KMS-11 (cell line): ENCODE measurements at regions not wholly inside any gene's neighbourhood (a gene's known extent, or its start where the extent isn't known, plus 50 kb on each side); places are given as distances from the start of the nearest gene placed in this dataset.
"Not testable (repeated sequence)": the region's sequence is repeated elsewhere in the genome, so short reads cannot be mapped to it uniquely, and the experiment has no call there.

Experiments used
- H2AFZ ChIP-seq: fragments of 200-600 bp; sonication (generic); 2 replicates; pipeline ENCODE4 v1.6.1; 2016; ENCODE audit warnings: antibody characterized with exemption, mixed run types, low read depth
- H3K27ac ChIP-seq: fragments of 200-600 bp; sonication (generic); 2 replicates; pipeline ENCODE4 v1.6.1; 2016; ENCODE audit warnings: mild to moderate bottlenecking, mixed run types
- H3K27me3 ChIP-seq: fragments of 200-600 bp; sonication (generic); 2 replicates; pipeline ENCODE4 v1.6.1; 2017; ENCODE audit warnings: mild to moderate bottlenecking, low read depth, mixed run types, moderate library complexity; ENCODE audit not compliant: insufficient read depth
- H3K36me3 ChIP-seq: fragments of 200-600 bp; sonication (generic); 2 replicates; pipeline ENCODE4 v1.6.1; 2017; ENCODE audit warnings: mild to moderate bottlenecking, mixed run types; ENCODE audit not compliant: insufficient read depth
- H3K4me1 ChIP-seq: fragments of 200-600 bp; sonication (generic); 2 replicates; pipeline ENCODE4 v1.6.1; 2016; ENCODE audit warnings: mild to moderate bottlenecking, low read depth, mixed run types; ENCODE audit not compliant: poor library complexity, severe bottlenecking
- H3K4me2 ChIP-seq: fragments of 200-600 bp; sonication (generic); 2 replicates; pipeline ENCODE4 v1.7.0; 2016; ENCODE audit warnings: mild to moderate bottlenecking, mixed run types
- H3K4me3 ChIP-seq: fragments of 200-600 bp; sonication (generic); IDR thresholded peaks from 2 replicates; pipeline ENCODE4 v1.6.1; 2017; ENCODE audit warnings: low read depth, low read length, mixed read lengths; ENCODE audit not compliant: insufficient read depth
- H3K79me2 ChIP-seq: fragments of 200-600 bp; sonication (generic); 2 replicates; pipeline ENCODE4 v1.6.1; 2016; ENCODE audit warnings: low read depth, mixed run types; ENCODE audit not compliant: insufficient read depth
- H3K9ac ChIP-seq: fragments of 200-600 bp; sonication (generic); 2 replicates; pipeline ENCODE4 v1.6.1; 2016; ENCODE audit warnings: mild to moderate bottlenecking, mixed run types
- H4K20me1 ChIP-seq: fragments of 200-600 bp; sonication (generic); 2 replicates; pipeline ENCODE4 v1.6.1; 2016; ENCODE audit warnings: mild to moderate bottlenecking, mixed run types; ENCODE audit not compliant: insufficient read depth
- TF ChIP-seq, protein P1 (sequence below): fragments of 200-600 bp; sonication (generic); conservative IDR thresholded peaks from 2 replicates; pipeline ENCODE4 v1.6.1; 2017; ENCODE audit warnings: low read depth, mild to moderate bottlenecking, antibody characterized with exemption, low read length, moderate library complexity, mixed read lengths

DNA sequence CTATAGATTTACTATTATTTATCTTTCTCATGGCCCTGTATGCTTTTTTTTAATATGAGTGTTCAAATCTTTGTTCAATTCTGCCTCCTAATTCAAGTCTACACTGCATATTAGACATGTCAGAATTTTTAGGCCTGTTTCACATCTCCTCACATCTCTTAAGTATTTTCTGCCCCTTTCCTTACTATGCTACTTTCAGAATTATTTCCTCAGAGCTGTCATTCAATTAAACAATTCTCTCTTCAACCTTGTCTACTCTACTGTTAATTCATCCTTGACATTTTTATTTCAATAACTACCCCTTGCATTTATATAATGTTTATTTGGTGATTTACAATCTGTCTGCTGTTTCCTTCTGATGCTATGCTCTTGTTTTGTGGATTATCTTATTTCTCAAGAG is 91.1 kb downstream of the CAPZA3 start:
- H4K20me1 ChIP-seq: no peaks in the 10 kb centered on the region
- H3K36me3 ChIP-seq: no peaks in the 10 kb centered on the region
- H3K27ac ChIP-seq: no peak overlapping the region
- H2AFZ ChIP-seq: no peak overlapping the region
- H3K79me2 ChIP-seq: no peaks in the 10 kb centered on the region
- H3K9ac ChIP-seq: no peak overlapping the region
- TF ChIP-seq, protein P1, sequence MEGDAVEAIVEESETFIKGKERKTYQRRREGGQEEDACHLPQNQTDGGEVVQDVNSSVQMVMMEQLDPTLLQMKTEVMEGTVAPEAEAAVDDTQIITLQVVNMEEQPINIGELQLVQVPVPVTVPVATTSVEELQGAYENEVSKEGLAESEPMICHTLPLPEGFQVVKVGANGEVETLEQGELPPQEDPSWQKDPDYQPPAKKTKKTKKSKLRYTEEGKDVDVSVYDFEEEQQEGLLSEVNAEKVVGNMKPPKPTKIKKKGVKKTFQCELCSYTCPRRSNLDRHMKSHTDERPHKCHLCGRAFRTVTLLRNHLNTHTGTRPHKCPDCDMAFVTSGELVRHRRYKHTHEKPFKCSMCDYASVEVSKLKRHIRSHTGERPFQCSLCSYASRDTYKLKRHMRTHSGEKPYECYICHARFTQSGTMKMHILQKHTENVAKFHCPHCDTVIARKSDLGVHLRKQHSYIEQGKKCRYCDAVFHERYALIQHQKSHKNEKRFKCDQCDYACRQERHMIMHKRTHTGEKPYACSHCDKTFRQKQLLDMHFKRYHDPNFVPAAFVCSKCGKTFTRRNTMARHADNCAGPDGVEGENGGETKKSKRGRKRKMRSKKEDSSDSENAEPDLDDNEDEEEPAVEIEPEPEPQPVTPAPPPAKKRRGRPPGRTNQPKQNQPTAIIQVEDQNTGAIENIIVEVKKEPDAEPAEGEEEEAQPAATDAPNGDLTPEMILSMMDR: no peak
- H3K4me3 ChIP-seq: no peak overlapping the region
- no peaks in the 10 kb centered on the region for H3K27me3 ChIP-seq
- no peak overlapping the region for H3K4me2 ChIP-seq
- H3K4me1 ChIP-seq: no peaks in the 10 kb centered on the region

DNA sequence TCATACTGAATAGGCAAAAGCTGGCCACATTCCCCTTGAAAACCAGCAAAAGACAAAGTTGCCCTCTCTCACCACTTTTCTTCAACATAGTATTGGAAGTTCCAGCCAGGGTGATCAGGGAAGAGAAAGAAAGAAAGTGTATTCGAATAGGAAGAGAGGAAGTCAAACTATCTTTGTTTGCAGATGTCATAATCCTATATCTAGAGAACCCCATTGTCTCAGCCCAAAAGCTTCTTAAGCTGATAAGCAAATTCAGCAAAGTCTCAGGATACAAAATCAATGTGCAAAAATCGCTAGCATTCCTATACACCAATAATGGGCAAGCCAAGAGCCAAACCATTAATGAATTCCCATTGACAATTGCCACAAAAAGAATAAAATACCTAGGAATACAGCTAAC is 95.0 kb downstream of the CAPZA3 start:
- H3K4me1 ChIP-seq, H3K36me3 ChIP-seq, H3K27me3 ChIP-seq, H3K4me3 ChIP-seq, H3K27ac ChIP-seq, H3K9ac ChIP-seq, H4K20me1 ChIP-seq, H2AFZ ChIP-seq, H3K79me2 ChIP-seq, H3K4me2 ChIP-seq: not testable (repeated sequence)

DNA sequence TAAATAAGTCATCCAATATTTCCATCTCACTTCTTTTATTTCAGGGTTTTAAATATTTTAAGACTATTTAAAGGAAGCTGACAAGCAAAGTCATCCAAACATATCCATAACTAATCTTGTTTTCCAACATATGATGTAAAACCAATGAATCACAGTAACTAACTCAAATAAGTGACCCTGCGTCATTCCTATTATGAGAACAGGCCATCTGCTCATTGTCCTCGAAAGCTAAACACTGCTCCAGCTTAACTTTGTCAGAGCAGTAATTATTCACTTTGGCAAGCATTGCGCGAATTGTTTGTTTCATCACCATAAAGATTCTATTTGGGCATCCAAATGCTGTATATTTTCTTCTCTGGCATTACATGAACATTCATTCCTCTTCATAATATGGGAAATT is 99.1 kb downstream of the CAPZA3 start:
- Histone ChIP-seq H3K36me3 (no peaks in the 10 kb centered on the region), H3K9ac (no peak overlapping the region), H3K79me2 (no peaks in the 10 kb centered on the region), H3K27ac (no peak overlapping the region), H3K4me3 (no peak overlapping the region), H2AFZ (no peak overlapping the region), H3K4me2 (no peak overlapping the region), H3K27me3 (no peaks in the 10 kb centered on the region), H3K4me1 (no peaks in the 10 kb centered on the region), H4K20me1 (no peaks in the 10 kb centered on the region)
- TF ChIP-seq, protein P1: no peak

- H3K4me2 ChIP-seq: no peak overlapping the region
- H3K27ac ChIP-seq: no peak overlapping the region
- no peaks in the 10 kb centered on the region for H3K4me1 ChIP-seq
- TF ChIP-seq, protein P1: no peak
- H3K4me3 ChIP-seq: no peak overlapping the region
- no peak overlapping the region for H2AFZ ChIP-seq
- H3K79me2 ChIP-seq: no peaks in the 10 kb centered on the region
- H3K9ac ChIP-seq: no peak overlapping the region
- no peaks in the 10 kb centered on the region for H3K27me3 ChIP-seq
- no peaks in the 10 kb centered on the region for H3K36me3 ChIP-seq
- H4K20me1 ChIP-seq: no peaks in the 10 kb centered on the region
These were observed 99.6 kb downstream of the CAPZA3 start for GRCh38 chr12:18837505-18837904.

DNA sequence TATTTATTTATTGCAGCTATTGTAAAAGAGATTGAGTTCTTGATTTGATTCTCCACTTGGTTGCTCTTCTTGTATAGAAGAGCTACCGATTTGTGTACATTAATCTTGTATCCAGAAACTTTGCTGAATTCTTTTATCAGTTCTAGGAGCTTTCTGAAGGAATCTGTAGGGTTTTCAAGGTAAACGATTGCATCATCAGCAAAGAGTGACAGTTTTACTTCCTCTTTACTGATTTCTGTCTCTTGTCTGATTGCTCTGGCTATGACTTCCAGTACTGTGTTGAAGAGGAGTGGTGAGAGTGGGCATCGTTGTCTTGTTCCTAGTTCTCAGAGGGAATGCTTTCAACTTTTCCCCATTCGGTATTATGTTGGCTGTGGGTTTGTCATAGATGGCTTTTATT is 103.1 kb downstream of the CAPZA3 start:
- H2AFZ ChIP-seq, H3K79me2 ChIP-seq, H3K27me3 ChIP-seq, H3K27ac ChIP-seq, H3K4me3 ChIP-seq, H3K36me3 ChIP-seq, H3K4me2 ChIP-seq, H3K9ac ChIP-seq, H3K4me1 ChIP-seq, H4K20me1 ChIP-seq: not testable (repeated sequence)
